ENCODE measurements at regions not wholly inside any gene's neighbourhood (a gene's known extent, or its start where the extent isn't known, plus 50 kb on each side); places are given as distances from the start of the nearest gene placed in this dataset.
"Not testable (repeated sequence)": the region's sequence is repeated elsewhere in the genome, so short reads cannot be mapped to it uniquely, and the experiment has no call there.

DNA sequence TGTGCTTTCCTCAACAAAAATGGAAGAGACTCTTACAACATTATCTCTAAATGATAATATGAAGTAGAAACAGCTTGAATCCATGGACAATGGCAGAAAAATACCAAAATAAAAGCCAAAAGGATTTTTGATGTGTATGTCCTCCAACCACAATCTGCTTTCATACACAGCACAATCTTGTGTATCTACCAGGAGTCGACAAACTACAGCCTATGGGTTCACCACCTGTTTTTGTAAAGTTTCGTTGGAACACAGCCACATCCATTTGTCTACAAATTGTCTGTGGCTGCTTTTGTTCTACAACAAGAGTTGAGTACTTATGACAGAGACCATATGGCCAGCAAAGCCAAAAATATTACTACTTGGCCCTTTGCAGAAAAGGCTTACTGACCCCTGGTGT, 88.7 kb upstream of the UBE2E2 start:
- Mint-ChIP-seq H3K4me1 (ENCODE audit: low read depth) (no peaks in the 10 kb centered on the region), H3K27me3 (no peaks in the 10 kb centered on the region), H3K36me3 (no peaks in the 10 kb centered on the region), H3K4me3 (no peak overlapping the region), H3K9me3 (no peaks in the 10 kb centered on the region), H3K27ac (no peak overlapping the region)
- ChIA-PET CTCF (no interaction called here), POLR2A (no interaction called here)
- intact Hi-C loops (cut with micrococcal nuclease) = no loop called here
- DNase-seq = no peak

DNA sequence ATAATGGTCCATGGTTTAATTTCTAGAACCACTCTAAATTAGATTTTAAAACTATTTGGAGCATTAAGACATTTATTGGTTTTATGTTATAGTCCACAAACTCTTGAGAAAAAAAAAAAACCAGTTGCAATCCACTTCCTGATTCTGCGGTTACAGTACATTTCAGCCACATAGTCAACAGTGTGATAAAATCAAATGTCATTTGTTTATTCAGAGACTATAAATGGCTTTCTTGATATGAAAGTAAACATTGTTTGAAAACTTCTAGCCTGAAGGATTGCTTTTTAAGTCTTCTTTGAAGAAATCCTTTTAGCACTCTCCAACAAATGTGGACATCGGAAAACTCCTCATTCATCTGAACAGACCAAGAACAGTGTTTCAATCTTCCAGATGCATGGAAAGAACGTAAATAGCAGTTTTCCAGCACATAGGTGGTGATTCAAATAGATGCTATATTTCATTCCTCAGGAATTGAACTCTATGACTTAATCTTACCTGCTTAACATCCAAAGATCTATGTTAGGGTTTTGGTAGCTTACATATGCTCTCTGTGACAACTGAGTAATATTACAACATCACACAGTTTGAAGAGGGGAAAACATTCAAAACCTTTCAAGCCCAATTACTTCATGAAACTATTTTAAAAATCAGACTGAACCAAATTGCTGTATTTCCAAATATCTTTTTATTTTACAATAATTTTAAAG, 87.8 kb upstream of the UBE2E2 start:
- no peaks in the 10 kb centered on the region for H3K9me3 Mint-ChIP-seq
- H3K4me3 Mint-ChIP-seq = no peak overlapping the region
- POLR2A ChIA-PET = no interaction called here
- H3K4me1 Mint-ChIP-seq (ENCODE audit: low read depth) = no peaks in the 10 kb centered on the region
- H3K27me3 Mint-ChIP-seq = no peaks in the 10 kb centered on the region
- intact Hi-C loops (cut with micrococcal nuclease) = no loop called here
- H3K27ac Mint-ChIP-seq = no peak overlapping the region
- DNase-seq = no peak
- CTCF ChIA-PET = no interaction called here
- no peaks in the 10 kb centered on the region for H3K36me3 Mint-ChIP-seq

DNA sequence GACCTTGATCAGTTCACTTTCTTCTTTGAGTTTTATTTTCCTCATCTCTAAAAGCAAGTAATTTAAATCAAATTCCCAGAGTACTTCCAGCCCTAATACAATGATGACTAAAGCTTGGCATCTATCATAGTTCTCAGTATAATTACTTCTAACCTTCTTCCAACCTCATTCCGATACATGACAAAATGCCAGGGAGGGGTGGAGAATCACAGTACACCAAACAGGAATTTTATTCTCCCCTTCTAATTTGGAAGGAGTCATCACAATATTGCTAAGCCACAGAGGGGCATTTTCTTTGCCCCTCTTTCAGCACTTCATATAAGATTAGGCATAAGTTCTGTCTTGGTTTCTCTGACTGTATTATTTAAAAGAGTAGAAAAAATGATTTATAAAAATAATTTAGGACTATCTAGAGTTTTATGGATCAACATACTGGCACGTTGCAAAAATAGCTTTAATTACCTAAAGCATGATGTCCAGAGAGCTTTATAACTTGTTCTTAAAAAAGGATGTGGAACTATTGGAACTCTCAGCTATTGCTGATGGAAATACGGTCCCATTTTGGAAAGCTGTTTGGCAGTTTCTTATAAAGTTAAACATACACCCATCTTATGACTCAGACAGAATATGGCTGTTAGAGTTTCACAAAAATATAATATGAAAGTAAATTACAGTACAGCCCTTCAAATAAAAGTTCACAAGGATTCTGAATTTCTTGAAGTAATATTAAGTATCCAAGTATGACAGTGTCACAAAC, 86.9 kb upstream of the UBE2E2 start:
- Mint-ChIP-seq H3K4me3 (no peak overlapping the region), H3K9me3 (no peaks in the 10 kb centered on the region), H3K36me3 (no peaks in the 10 kb centered on the region), H3K27me3 (no peaks in the 10 kb centered on the region), H3K27ac (no peak overlapping the region), H3K4me1 (ENCODE audit: low read depth) (no peaks in the 10 kb centered on the region)
- intact Hi-C loops (cut with micrococcal nuclease) = no loop called here
- no peak for DNase-seq
- ChIA-PET CTCF (no interaction called here), POLR2A (no interaction called here)

DNA sequence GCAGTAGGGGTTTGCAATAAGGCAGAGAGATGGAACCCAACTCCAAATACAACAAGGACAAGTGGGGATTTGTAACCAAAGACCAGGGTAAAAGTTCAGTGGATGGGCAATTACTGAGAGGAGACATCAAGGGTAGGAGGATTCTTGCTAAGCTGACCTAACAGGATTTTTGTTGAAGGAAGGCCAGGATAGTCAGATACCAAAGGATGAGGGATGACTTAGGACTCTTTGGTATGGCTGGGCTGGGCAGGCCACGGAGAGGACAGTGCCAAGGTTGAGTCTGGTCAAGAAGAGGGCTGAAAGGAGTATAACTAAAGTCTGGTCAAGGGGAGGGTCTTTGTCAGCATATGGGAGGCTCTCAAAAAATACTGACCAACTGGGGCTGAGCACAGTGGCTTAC, 85.3 kb upstream of the UBE2E2 start:
- no peak for DNase-seq
- POLR2A ChIA-PET = no interaction called here
- Mint-ChIP-seq H3K36me3 (no peaks in the 10 kb centered on the region), H3K27ac (no peak overlapping the region), H3K9me3 (no peaks in the 10 kb centered on the region), H3K27me3 (no peaks in the 10 kb centered on the region), H3K4me1 (ENCODE audit: low read depth) (no peaks in the 10 kb centered on the region), H3K4me3 (no peak overlapping the region)
- CTCF ChIA-PET = no interaction called here
- intact Hi-C loops (cut with micrococcal nuclease) = no loop called here

DNA sequence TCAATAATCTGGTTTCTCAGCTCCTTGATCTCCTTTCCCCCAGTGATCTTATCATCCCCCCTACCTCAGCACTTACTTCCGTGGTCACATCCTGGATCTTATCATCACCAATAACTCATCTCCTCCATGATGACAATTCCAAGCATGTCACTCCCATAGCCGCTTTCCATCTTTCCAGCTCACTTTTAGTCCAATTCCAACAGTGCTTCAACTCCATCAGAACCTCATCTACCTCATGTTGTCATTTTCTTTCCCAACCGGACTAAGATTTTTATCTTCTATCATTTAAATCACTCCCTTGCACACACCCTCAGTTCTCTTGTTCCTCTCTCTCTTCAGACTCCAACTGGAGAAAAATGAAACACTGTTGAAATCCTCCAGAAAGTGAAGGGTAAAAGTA, 75.9 kb upstream of the UBE2E2 start:
- ChIA-PET CTCF (no interaction called here), POLR2A (no interaction called here)
- Mint-ChIP-seq H3K36me3 (no peaks in the 10 kb centered on the region), H3K9me3 (no peaks in the 10 kb centered on the region), H3K4me1 (ENCODE audit: low read depth) (no peaks in the 10 kb centered on the region), H3K27me3 (no peaks in the 10 kb centered on the region), H3K4me3 (no peak overlapping the region), H3K27ac (no peak overlapping the region)
- intact Hi-C loops (cut with micrococcal nuclease) = no loop called here
- no peak for DNase-seq

DNA sequence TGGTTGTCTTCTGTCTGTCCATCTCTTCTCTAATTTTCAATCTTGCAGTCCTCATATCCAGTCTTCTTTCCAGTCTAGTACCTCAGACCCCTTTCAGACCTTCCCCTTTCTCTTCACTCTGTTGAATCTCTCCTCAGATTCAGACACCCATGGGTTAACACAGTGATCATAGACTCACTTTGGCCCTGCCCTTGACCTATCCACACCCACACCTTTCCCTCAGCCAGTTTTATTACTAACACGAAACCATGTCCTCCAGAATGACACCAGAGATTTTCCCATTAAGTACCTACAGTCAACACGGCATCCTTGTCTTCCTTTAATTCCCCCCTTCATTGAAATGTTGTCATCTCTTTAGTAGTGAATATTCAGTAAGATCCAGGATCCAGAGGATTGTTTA, 74.5 kb upstream of the UBE2E2 start:
- Mint-ChIP-seq H3K4me1 (ENCODE audit: low read depth) (no peaks in the 10 kb centered on the region), H3K27ac (no peak overlapping the region), H3K27me3 (no peaks in the 10 kb centered on the region), H3K36me3 (no peaks in the 10 kb centered on the region), H3K4me3 (no peak overlapping the region), H3K9me3 (no peaks in the 10 kb centered on the region)
- intact Hi-C loops (cut with micrococcal nuclease) = no loop called here
- no peak for DNase-seq
- ChIA-PET CTCF (interaction anchor here (0.6 kb wide), 1 partner anchor 19 kb away, joined by 3 read pairs; no protein-coding TSS in a partner anchor), POLR2A (no interaction called here)

DNA sequence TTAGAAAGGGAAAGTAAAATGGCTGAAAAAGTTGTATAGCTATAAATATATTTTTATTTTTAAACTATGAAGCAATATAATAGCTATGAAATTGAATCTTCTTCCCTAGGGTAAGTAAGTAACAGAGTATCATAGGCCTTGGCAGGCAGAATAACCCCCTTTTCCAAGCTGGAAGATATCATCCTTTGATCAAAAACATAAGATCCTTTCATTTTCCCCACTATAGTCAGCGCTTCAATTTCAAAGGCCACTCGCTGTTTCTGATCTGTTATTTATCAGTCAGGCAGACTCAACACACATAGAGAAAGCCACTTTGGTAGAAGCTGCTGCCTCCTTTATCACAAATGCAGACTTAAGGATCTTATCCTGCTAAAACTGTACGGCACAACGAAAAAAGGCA, 74.0 kb upstream of the UBE2E2 start:
- Mint-ChIP-seq H3K27ac (no peak overlapping the region), H3K4me3 (no peak overlapping the region), H3K36me3 (no peaks in the 10 kb centered on the region), H3K9me3 (no peaks in the 10 kb centered on the region), H3K4me1 (ENCODE audit: low read depth) (no peaks in the 10 kb centered on the region), H3K27me3 (no peaks in the 10 kb centered on the region)
- ChIA-PET CTCF (interaction anchor here (0.6 kb wide), 1 partner anchor 18 kb away, joined by 3 read pairs; no protein-coding TSS in a partner anchor), POLR2A (no interaction called here)
- intact Hi-C loops (cut with micrococcal nuclease) = no loop called here
- no peak for DNase-seq

DNA sequence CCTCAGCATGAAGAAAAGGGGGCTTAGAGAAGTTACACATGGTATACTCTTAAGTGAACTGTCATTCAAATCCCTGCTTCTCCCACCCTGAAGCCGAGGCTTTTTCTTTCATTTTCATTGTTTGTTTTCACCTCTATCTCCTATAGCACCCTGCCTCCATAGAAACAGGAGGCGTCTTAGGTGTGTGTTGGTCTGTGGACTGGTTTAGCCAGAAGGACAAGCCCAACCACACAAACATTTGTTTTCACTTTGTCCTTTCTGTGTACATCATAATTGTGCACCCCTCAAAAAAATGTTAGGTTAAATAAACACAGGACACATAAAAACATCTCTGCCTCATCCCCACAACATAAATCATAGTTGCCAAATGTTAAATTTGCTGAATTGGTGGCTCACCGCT, 73.3 kb upstream of the UBE2E2 start:
- no peak for DNase-seq
- H3K4me3 Mint-ChIP-seq = no peak overlapping the region
- ChIA-PET POLR2A (no interaction called here), CTCF (no interaction called here)
- H3K9me3 Mint-ChIP-seq = no peaks in the 10 kb centered on the region
- intact Hi-C loops (cut with micrococcal nuclease) = no loop called here
- no peaks in the 10 kb centered on the region for H3K27me3 Mint-ChIP-seq
- no peaks in the 10 kb centered on the region for H3K4me1 Mint-ChIP-seq (ENCODE audit: low read depth)
- no peak overlapping the region for H3K27ac Mint-ChIP-seq
- H3K36me3 Mint-ChIP-seq = no peaks in the 10 kb centered on the region

DNA sequence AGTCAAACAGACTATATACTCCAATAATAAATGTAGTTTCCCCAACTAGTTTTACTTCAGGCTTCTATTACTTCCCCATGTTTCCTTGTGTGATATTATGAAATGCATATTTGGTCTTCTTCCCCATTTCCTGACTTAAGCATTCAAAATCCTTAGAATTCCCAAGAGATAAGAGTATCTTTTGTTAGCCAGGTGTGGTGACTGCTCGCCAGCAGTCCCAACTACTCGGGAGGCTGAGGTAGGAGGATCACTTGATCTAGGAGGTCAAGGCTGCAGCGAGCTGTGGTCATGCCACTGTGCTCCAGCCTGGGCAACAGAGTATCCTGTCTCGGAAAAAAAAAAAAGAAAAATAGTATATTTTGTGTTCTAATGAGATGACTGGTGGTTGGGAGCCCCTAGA, 72.7 kb upstream of the UBE2E2 start:
- POLR2A ChIA-PET = no interaction called here
- no peaks in the 10 kb centered on the region for H3K36me3 Mint-ChIP-seq
- CTCF ChIA-PET = no interaction called here
- H3K4me3 Mint-ChIP-seq = no peak overlapping the region
- no peak for DNase-seq
- no peak overlapping the region for H3K27ac Mint-ChIP-seq
- no peaks in the 10 kb centered on the region for H3K27me3 Mint-ChIP-seq
- no peaks in the 10 kb centered on the region for H3K9me3 Mint-ChIP-seq
- H3K4me1 Mint-ChIP-seq (ENCODE audit: low read depth) = no peaks in the 10 kb centered on the region
- intact Hi-C loops (cut with micrococcal nuclease) = no loop called here

DNA sequence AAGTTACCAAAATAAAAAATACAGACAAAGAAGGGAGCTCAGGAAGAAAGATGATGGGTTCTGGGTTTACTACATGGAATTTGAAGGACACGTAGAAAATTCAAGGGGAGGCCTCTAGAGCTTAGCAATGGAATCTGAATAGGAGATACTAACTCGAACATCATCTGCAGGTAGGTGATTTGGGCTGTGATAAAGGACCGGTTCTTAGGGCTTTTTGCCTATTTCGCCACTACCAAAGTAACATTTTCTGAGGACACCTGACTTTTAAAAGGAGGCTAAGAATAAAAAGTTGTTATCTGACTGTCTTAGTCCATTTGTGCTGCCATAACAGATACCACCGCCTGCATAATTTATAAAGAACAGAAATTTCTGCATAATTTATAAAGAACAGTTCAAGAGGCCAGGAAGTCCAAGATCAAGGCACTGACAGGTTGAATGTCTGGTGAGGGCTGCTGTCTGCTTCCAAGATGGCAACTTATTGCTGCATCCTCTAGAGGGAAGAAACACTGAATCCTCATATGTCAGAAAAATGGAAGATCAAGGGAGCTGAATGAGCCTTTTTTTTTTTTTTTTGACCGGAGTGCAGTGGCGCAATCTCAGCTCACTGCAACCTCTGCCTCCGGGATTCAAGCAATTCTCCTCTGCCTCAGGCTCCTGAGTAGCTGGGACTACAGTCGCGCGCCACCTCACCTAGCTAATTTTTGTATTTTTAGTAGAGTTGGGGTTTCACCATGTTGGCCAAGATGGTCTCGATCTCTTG, 67.9 kb upstream of the UBE2E2 start:
- ChIA-PET CTCF (no interaction called here), POLR2A (no interaction called here)
- Mint-ChIP-seq H3K27ac (no peak overlapping the region), H3K27me3 (no peaks in the 10 kb centered on the region), H3K4me1 (ENCODE audit: low read depth) (no peaks in the 10 kb centered on the region), H3K36me3 (no peaks in the 10 kb centered on the region), H3K4me3 (no peak overlapping the region), H3K9me3 (peaks cover 3% of the 10 kb centered on the region)
- intact Hi-C loops (cut with micrococcal nuclease) = no loop called here
- no peak for DNase-seq

DNA sequence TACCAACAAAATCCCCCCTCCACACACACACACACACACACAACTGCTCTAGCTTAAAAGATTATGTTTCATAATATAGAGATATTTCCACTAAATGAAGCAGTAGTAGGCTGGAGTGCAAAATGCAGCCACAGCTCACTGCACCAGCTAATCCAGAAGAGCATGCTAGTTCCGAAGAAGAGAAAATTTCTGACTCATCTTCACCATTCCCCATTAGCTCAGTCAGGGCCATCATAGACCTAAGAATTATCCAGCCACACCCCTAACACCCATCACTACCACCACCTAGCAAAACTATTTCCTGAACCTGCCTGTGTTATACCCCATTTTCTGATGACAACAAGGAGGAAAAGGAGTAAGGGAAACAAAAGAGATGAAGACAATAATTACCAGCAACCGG, 67.1 kb upstream of the UBE2E2 start:
- CTCF ChIA-PET = no interaction called here
- Mint-ChIP-seq H3K9me3 (peaks cover 3% of the 10 kb centered on the region), H3K27me3 (no peaks in the 10 kb centered on the region), H3K27ac (no peak overlapping the region), H3K4me3 (no peak overlapping the region), H3K36me3 (no peaks in the 10 kb centered on the region), H3K4me1 (ENCODE audit: low read depth) (no peaks in the 10 kb centered on the region)
- POLR2A ChIA-PET = no interaction called here
- DNase-seq = no peak
- intact Hi-C loops (cut with micrococcal nuclease) = no loop called here

DNA sequence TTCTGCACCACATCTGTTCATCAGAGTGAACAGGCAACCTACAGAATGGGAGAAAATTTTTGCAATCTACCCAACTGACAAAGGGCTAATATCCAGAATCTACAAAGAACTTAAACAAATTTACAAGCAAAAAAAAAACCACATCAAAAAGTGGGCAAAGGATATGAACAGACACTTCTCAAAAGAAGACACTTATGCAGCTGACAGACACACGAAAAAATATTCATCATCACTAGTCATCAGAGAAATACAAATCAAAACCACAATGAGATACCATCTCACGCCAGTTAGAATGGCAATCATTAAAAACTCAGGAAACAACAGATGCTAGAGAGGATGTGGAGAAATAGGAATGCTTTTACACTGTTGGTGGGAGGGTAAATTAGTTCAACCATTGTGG, 59.1 kb upstream of the UBE2E2 start:
- DNase-seq; POLR2A ChIA-PET; H3K27me3 Mint-ChIP-seq; H3K4me1 Mint-ChIP-seq (ENCODE audit: low read depth); H3K27ac Mint-ChIP-seq; H3K9me3 Mint-ChIP-seq; H3K4me3 Mint-ChIP-seq; intact Hi-C loops (cut with micrococcal nuclease); CTCF ChIA-PET; H3K36me3 Mint-ChIP-seq: not testable (repeated sequence)

DNA sequence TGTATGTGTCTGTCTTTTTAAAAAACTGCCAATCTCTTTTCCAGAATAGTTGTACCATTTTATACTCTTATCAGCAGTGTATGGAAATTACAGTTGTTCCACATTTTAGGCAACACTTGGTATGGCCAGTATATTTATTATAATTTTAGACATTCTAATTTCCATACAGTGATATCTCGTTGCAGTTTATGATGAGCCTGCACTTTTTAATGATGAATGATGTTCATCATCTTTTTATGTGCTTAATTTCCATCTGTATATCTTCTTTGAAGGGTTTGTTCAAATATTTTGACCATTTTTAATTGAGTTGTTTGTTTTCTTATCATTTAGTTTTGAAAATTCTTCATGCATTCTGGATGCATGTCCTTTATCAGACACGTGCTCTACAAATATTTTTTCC, 57.0 kb upstream of the UBE2E2 start:
- H3K27me3 Mint-ChIP-seq = peaks cover 2% of the 10 kb centered on the region
- intact Hi-C loops (cut with micrococcal nuclease) = no loop called here
- H3K27ac Mint-ChIP-seq = no peak overlapping the region
- no peaks in the 10 kb centered on the region for H3K36me3 Mint-ChIP-seq
- ChIA-PET POLR2A (no interaction called here), CTCF (no interaction called here)
- H3K9me3 Mint-ChIP-seq = no peaks in the 10 kb centered on the region
- DNase-seq = no peak
- no peaks in the 10 kb centered on the region for H3K4me1 Mint-ChIP-seq (ENCODE audit: low read depth)
- no peak overlapping the region for H3K4me3 Mint-ChIP-seq

All from activated CD4-positive, alpha-beta memory T cell treated with anti-CD3 and anti-CD28 coated beads for 36 hours (primary cell).